ENCODE measurements at regions not wholly inside any gene's neighbourhood (a gene's known extent, or its start where the extent isn't known, plus 50 kb on each side); places are given as distances from the start of the nearest gene placed in this dataset.
"Not testable (repeated sequence)": the region's sequence is repeated elsewhere in the genome, so short reads cannot be mapped to it uniquely, and the experiment has no call there.

GRCh38 chr21:10343146-10343935, 178.0 kb upstream of the TPTE start:
- H2BK12ac ChIP-seq (ENCODE audit: low read depth, low read length); H4K5ac ChIP-seq (ENCODE audit: insufficient read length, low read depth, low read length); H3K18ac ChIP-seq (ENCODE audit: extremely low read depth, low read length); H3K14ac ChIP-seq (ENCODE audit: insufficient read length); POLR2A ChIA-PET (ENCODE audit: partially characterized antibody); H2AK5ac ChIP-seq (ENCODE audit: low read depth, low read length); H4K91ac ChIP-seq (replicated peaks; ENCODE audit: insufficient read length, low read length); H3K79me2 ChIP-seq (ENCODE audit: control insufficient read depth in 1 of 2, insufficient read depth in 2 of 2, low read length in 2 of 2); H3K36me3 ChIP-seq (ENCODE audit: control insufficient read depth in 2 of 4, insufficient read depth in 4 of 4, low read length in 3 of 4); H3K79me1 ChIP-seq (ENCODE audit: low read depth, low read length); H2BK20ac ChIP-seq (ENCODE audit: low read length); FAIRE-seq; H3K23ac ChIP-seq (ENCODE audit: insufficient read length); H4K20me1 ChIP-seq (replicated peaks in 1 of 2; ENCODE audit: control insufficient read depth in 1 of 2, insufficient read depth in 2 of 2, low read length in 2 of 2); H3K27ac ChIP-seq (ENCODE audit: low read depth, low read length); H2BK5ac ChIP-seq (ENCODE audit: low read depth, low read length); H2BK120ac ChIP-seq (replicated peaks; ENCODE audit: low read depth, low read length); H2AFZ ChIP-seq (ENCODE audit: low read length); H3K4me1 ChIP-seq (replicated peaks in 1 of 4; ENCODE audit: control insufficient read depth in 3 of 4, insufficient read depth in 4 of 4, low read length in 3 of 4); H2BK15ac ChIP-seq (ENCODE audit: low read length); DNase-seq (ENCODE audit: low read depth in 1 of 2, low spot score in 2 of 2); H3K56ac ChIP-seq (replicated peaks; ENCODE audit: insufficient read length, low read depth, low read length); H3K4me2 ChIP-seq (ENCODE audit: insufficient read depth in 1 of 2, low read depth in 2 of 2, low read length in 2 of 2); H3K4me3 ChIP-seq (ENCODE audit: extremely low read depth in 1 of 4, insufficient read depth in 2 of 4, low read depth in 3 of 4, low read length in 4 of 4); H3K4ac ChIP-seq (replicated peaks; ENCODE audit: insufficient read length, low read depth, low read length); H3K27me3 ChIP-seq (replicated peaks in 1 of 4; ENCODE audit: control insufficient read depth in 3 of 4, extremely low read depth in 1 of 4, insufficient read depth in 3 of 4, low read length in 3 of 4); H4K8ac ChIP-seq (ENCODE audit: extremely low read depth, insufficient read depth, low read length); H3K9ac ChIP-seq (replicated peaks in 1 of 4; ENCODE audit: extremely low read depth in 1 of 4, low read depth in 3 of 4, low read length in 3 of 4); CTCF ChIA-PET (ENCODE audit: partially characterized antibody); H3K23me2 ChIP-seq (ENCODE audit: low read depth, low read length): not testable (repeated sequence)
- WGBS, 2 experiments (ENCODE audit: extremely low coverage in 1 of 2, insufficient coverage in 1 of 2, insufficient read length in 1 of 2, insufficient replicate concordance in 2 of 2, low coverage in 1 of 2, low lambda C conversion rate in 2 of 2, missing lambda C conversion rate in 1 of 2) = 91% methylated on average over 47 of the region's 52 CpGs; no CpG with 5 or more reads in 1 of the 2 experiments
- H3K9me3 ChIP-seq (ENCODE audit: insufficient read depth in 2 of 2, low read depth in 1 of 2, low read length in 1 of 2) = peaks cover 60 to 77% of the 10 kb centered on the region in 2 experiments

GRCh38 chr21:10344266-10344665, 177.1 kb upstream of the TPTE start:
- H3K23ac ChIP-seq (ENCODE audit: insufficient read length); CTCF ChIA-PET (ENCODE audit: partially characterized antibody); DNase-seq (ENCODE audit: low read depth in 1 of 2, low spot score in 2 of 2); H3K4me2 ChIP-seq (ENCODE audit: insufficient read depth in 1 of 2, low read depth in 2 of 2, low read length in 2 of 2); H3K4me1 ChIP-seq (replicated peaks in 1 of 4; ENCODE audit: control insufficient read depth in 3 of 4, insufficient read depth in 4 of 4, low read length in 3 of 4); H2BK15ac ChIP-seq (ENCODE audit: low read length); H4K5ac ChIP-seq (ENCODE audit: insufficient read length, low read depth, low read length); H3K14ac ChIP-seq (ENCODE audit: insufficient read length); H2BK12ac ChIP-seq (ENCODE audit: low read depth, low read length); H3K4me3 ChIP-seq (ENCODE audit: extremely low read depth in 1 of 4, insufficient read depth in 2 of 4, low read depth in 3 of 4, low read length in 4 of 4); H3K36me3 ChIP-seq (ENCODE audit: control insufficient read depth in 2 of 4, insufficient read depth in 4 of 4, low read length in 3 of 4); H3K27me3 ChIP-seq (replicated peaks in 1 of 4; ENCODE audit: control insufficient read depth in 3 of 4, extremely low read depth in 1 of 4, insufficient read depth in 3 of 4, low read length in 3 of 4); H2BK5ac ChIP-seq (ENCODE audit: low read depth, low read length); H4K20me1 ChIP-seq (replicated peaks in 1 of 2; ENCODE audit: control insufficient read depth in 1 of 2, insufficient read depth in 2 of 2, low read length in 2 of 2); H3K79me2 ChIP-seq (ENCODE audit: control insufficient read depth in 1 of 2, insufficient read depth in 2 of 2, low read length in 2 of 2); H3K27ac ChIP-seq (ENCODE audit: low read depth, low read length); POLR2A ChIA-PET (ENCODE audit: partially characterized antibody); FAIRE-seq; H3K56ac ChIP-seq (replicated peaks; ENCODE audit: insufficient read length, low read depth, low read length); H3K9ac ChIP-seq (replicated peaks in 1 of 4; ENCODE audit: extremely low read depth in 1 of 4, low read depth in 3 of 4, low read length in 3 of 4); H4K8ac ChIP-seq (ENCODE audit: extremely low read depth, insufficient read depth, low read length); H2BK120ac ChIP-seq (replicated peaks; ENCODE audit: low read depth, low read length); H2BK20ac ChIP-seq (ENCODE audit: low read length); H3K79me1 ChIP-seq (ENCODE audit: low read depth, low read length); H3K4ac ChIP-seq (replicated peaks; ENCODE audit: insufficient read length, low read depth, low read length); H4K91ac ChIP-seq (replicated peaks; ENCODE audit: insufficient read length, low read length); H3K23me2 ChIP-seq (ENCODE audit: low read depth, low read length); H2AK5ac ChIP-seq (ENCODE audit: low read depth, low read length); H2AFZ ChIP-seq (ENCODE audit: low read length); H3K18ac ChIP-seq (ENCODE audit: extremely low read depth, low read length): not testable (repeated sequence)
- WGBS, 2 experiments (ENCODE audit: extremely low coverage in 1 of 2, insufficient coverage in 1 of 2, insufficient read length in 1 of 2, insufficient replicate concordance in 2 of 2, low coverage in 1 of 2, low lambda C conversion rate in 2 of 2, missing lambda C conversion rate in 1 of 2) = 50% methylated on average over 5 of the region's 5 CpGs; no CpG with 5 or more reads in 1 of the 2 experiments
- H3K9me3 ChIP-seq (ENCODE audit: insufficient read depth in 2 of 2, low read depth in 1 of 2, low read length in 1 of 2) = peaks cover 56 to 75% of the 10 kb centered on the region in 2 experiments

Measured in H1 (cell line).